Bronchial epithelial cell (primary cell): ENCODE measurements at regions not wholly inside any gene's neighbourhood (a gene's known extent, or its start where the extent isn't known, plus 50 kb on each side); places are given as distances from the start of the nearest gene placed in this dataset.
"Not testable (repeated sequence)": the region's sequence is repeated elsewhere in the genome, so short reads cannot be mapped to it uniquely, and the experiment has no call there.

ENCODE experiments used
- DNase-seq: peaks from one replicate; pipeline ENCODE4 v3.0.0-alpha.2; 2010; ENCODE audit warnings: low read depth
- FAIRE-seq: peaks from 2 replicates; lab custom pipeline; 2011; peaks lifted over from hg19 to GRCh38; lab: Jason Lieb, UNC
- H3K27me3 ChIP-seq: 2 replicates; pipeline ENCODE4 v1.5.1; 2011; ENCODE audit warnings: low read length; ENCODE audit not compliant: control insufficient read depth, insufficient read depth
- H3K36me3 ChIP-seq: 2 replicates; pipeline ENCODE4 v1.5.1; 2011; ENCODE audit warnings: low read length; ENCODE audit not compliant: control insufficient read depth, insufficient read depth
- H3K4me3 ChIP-seq: 2 replicates; pipeline ENCODE4 v1.5.1; 2011; ENCODE audit warnings: mild to moderate bottlenecking, low read depth, low read length, control low read depth
- CTCF ChIP-seq: IDR thresholded peaks from 2 replicates; pipeline ENCODE4 v1.5.1; 2011; ENCODE audit warnings: mild to moderate bottlenecking, moderate library complexity, low read length, control low read depth, inconsistent platforms; ENCODE audit not compliant: insufficient read depth, severe bottlenecking

GRCh38 chr11:13137844-13138301 is 128.8 kb downstream of the RASSF10 start:
- FAIRE-seq: no peak
- no peaks in the 10 kb centered on the region for H3K36me3 ChIP-seq
- no peak for TF ChIP-seq CTCF
- no peak overlapping the region for H3K4me3 ChIP-seq
- H3K27me3 ChIP-seq: no peaks in the 10 kb centered on the region
- DNase-seq: peak; percentile 48

- H3K4me3 ChIP-seq, DNase-seq, FAIRE-seq, H3K27me3 ChIP-seq, H3K36me3 ChIP-seq: not testable (repeated sequence)
Observed at GRCh38 chr11:13139085-13139484, 130.0 kb downstream of the RASSF10 start.

- TF ChIP-seq CTCF: no peak
- FAIRE-seq: no peak
- no peaks in the 10 kb centered on the region for H3K27me3 ChIP-seq
- H3K4me3 ChIP-seq: no peak overlapping the region
- no peaks in the 10 kb centered on the region for H3K36me3 ChIP-seq
- peak; percentile 76 for DNase-seq
Observed at GRCh38 chr11:13140028-13140870, 131.1 kb downstream of the RASSF10 start.

- no peak for TF ChIP-seq CTCF
- H3K4me3 ChIP-seq: no peak overlapping the region
- H3K27me3 ChIP-seq: no peaks in the 10 kb centered on the region
- DNase-seq: peak; percentile 83
- H3K36me3 ChIP-seq: no peaks in the 10 kb centered on the region
- no peak for FAIRE-seq
Observed at GRCh38 chr11:13140873-13141655, 131.9 kb downstream of the RASSF10 start.

GRCh38 chr11:13141731-13142709 is 132.9 kb downstream of the RASSF10 start:
- DNase-seq (no peak), FAIRE-seq (no peak)
- Histone ChIP-seq H3K4me3 (no peak overlapping the region), H3K27me3 (no peaks in the 10 kb centered on the region), H3K36me3 (no peaks in the 10 kb centered on the region)
- no peak for TF ChIP-seq CTCF
